ENCODE measurements at regions not wholly inside any gene's neighbourhood (a gene's known extent, or its start where the extent isn't known, plus 50 kb on each side); places are given as distances from the start of the nearest gene placed in this dataset.

DNA sequence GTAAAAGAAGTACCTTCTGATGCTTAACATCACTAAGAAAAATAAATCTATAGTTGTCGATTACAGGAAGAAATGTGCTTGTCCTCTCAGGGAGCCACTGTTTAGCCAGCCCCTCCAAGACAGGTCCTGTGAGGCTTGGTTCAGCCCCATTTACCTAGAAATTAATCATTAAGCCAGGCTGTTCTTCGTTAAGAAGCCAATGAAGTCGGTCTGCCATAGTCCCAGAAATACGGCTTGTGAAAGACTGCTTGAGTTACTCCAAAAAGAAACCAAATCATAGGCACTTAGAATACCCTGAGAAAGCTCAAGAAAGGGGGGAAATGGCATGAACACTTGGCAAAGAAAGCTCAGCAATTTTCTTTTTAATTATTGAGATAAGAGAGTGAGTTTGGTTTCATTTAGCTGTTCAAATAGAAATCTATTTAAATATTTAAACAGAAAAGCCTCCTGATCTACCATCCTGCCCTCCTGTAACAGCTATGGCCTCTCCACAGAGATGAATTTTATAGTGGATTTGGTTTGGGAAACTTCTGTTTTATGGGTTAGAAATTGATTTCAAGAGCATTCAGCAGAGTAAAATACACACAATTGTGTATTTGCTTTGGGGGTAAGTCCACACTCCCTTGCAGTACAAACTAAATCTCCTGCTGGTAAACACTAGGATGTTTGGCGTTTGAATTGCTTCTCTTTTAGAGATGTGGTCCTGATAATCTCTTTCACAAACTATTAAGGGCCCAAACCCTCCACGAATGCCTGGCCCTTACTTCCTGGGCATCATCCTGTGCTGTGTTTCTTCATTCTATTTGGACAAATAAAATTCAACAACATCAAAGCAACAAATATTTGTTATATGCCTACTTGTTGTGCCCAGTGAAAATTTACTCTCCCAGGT is 234.4 kb downstream of the SEC23A start:
- no peak for TF ChIP-seq EZH2 (IDR thresholded peaks at IDR 0.05; ENCODE audit: insufficient read depth, poor library complexity, severe bottlenecking)
- TF ChIP-seq EZH2phosphoT487 (IDR thresholded peaks at IDR 0.05; ENCODE audit: insufficient read depth, low read depth): no peak

Data from GM23248 (cell line).